ENCODE measurements at regions not wholly inside any gene's neighbourhood (a gene's known extent, or its start where the extent isn't known, plus 50 kb on each side); places are given as distances from the start of the nearest gene placed in this dataset.
"Not testable (repeated sequence)": the region's sequence is repeated elsewhere in the genome, so short reads cannot be mapped to it uniquely, and the experiment has no call there.

DNA sequence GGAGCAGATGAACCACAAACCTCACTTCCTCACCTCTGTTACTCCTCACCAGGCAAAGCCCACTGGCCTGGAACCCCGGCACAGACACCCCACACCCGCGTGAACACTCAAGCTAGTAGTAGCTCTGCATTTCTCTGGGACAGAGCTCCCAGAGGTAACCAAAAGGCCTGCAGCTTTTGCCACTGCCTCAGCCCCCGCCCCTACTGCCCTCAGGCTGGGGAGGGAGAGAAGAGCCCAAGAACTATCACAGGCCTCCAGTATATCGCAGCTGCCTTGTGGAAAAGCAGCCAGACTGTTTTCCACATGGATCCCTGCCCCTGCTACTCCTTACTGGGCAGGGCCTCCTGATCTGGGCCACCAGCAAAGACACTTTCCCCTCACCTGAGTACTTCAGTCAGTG lies 728.7 kb upstream of the ACTRT1 start:
- DNase-seq, result no peak

- no peak for DNase-seq
Measured at GRCh38 chrX:128769495-128769894, 717.3 kb upstream of the ACTRT1 start.

- DNase-seq, result no peak
Measured at GRCh38 chrX:128759745-128760144, 707.5 kb upstream of the ACTRT1 start.

GRCh38 chrX:128759177-128759576 lies 707.0 kb upstream of the ACTRT1 start:
- no peak for DNase-seq

- no peak for DNase-seq
Measured at GRCh38 chrX:128754130-128754529, 701.9 kb upstream of the ACTRT1 start.

- DNase-seq, result no peak
Measured at GRCh38 chrX:128739539-128739938, 687.3 kb upstream of the ACTRT1 start.

DNA sequence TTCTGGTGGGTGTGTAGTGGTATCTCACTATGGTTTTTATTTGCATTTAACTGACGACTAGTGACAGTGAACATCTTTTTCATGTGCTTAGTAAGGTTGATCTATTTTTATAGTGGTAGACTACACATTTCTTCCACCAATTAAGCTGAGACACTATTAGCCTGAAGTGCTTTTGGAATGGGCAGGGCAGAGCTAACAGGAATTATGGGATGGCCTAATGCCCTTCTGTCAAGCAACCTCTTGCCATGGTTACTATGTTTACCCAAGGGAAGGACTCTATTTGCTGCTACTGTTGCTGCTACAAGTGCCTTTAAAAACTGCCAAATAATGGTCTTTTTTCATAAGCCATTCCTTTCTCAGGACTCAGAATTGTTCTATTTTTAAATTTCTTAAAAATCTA lies 676.7 kb upstream of the ACTRT1 start:
- no peak for DNase-seq

DNA sequence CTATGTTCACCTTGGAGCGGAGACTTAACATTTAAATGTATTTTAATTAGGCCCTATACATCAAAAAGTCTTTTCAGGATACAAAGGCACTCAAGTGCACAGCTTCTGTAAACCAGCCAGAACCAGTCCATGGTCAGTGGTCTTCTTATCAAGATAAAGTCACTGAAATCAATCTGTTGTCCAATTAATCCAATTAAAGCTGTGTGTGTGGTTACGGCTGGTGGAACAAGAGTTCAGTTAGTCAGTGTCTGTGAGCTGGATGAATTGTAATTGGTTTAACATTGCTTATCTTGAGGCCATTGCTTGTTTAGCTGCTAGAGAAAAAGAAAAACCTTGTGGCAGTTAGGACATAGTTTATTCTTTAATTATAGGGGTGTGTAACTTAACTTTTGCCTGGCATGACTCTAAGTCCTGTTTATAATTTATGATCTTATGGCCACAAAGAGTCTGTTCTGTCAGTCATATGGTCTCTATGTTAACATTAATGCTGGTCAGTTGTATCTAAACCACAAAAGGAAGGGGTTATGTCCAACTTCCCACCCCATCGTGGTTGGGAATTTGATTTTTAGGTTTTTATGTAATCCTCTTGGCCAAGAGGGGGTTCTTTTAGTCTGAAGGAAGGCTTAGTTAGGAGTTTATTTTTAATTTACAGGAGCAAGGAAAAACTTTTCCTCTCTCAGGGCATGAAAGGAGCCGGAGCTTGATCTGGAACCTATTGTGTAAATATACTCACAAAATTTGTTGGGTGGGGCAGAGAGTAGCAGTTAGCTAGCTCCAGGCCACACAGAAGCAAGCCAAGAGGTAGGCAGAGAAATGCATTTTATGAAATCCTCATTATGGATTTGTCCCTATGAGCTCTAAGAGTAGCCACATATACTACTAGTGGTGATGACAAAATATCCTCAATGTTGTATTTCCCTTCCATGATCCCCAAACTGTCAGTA lies 665.7 kb upstream of the ACTRT1 start:
- DNase-seq, result no peak

DNA sequence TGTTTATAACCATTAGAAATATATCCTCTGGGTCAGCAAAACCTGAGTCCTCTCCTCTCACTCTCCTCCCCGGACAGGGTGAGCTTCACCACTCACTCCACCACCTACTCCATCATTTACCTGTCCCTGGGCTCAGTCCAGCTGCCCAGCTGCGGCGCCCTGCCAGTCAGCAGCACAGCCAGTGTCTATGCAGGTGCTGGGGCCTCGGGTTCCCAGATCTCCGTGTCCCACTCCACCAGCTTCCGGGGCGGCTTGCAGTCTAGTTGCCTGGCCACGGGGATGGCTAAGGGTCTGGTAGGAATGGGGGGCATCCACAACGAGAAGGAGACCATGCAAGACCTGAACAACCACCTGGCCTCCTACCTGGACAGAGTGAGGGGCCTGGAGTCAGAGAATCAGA lies 662.2 kb upstream of the ACTRT1 start:
- no peak for DNase-seq

DNA sequence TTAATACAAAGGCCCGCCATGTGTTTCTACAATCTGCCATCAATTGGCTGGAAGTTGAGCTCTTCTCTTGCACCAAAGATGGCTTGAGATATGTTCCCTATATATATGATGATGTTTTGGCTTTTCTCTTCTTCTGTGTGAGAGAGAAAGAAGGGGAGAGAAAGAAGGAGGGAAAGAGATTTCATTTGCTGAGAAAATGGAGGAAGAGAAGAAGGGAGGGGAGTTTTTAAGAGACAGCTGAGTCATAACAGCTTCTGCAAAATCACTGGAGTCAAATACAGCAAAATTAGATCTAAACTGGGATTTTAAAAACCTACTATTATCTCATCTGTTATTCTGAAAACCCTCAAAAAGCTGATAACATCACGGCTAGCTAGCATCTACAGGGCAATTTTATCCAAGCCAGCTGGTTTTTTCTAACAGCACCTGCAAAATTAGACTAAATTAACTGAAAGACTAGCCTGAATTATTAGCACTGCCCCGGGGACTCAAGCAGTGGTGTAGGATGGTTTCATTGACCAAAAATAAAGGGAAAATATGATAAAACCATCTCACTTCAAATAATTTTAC lies 647.6 kb upstream of the ACTRT1 start:
- DNase-seq, result no peak

- DNase-seq, result no peak
Measured at GRCh38 chrX:128698573-128699181, 646.5 kb upstream of the ACTRT1 start.

GRCh38 chrX:128691872-128692271 lies 639.7 kb upstream of the ACTRT1 start:
- no peak for DNase-seq

DNA sequence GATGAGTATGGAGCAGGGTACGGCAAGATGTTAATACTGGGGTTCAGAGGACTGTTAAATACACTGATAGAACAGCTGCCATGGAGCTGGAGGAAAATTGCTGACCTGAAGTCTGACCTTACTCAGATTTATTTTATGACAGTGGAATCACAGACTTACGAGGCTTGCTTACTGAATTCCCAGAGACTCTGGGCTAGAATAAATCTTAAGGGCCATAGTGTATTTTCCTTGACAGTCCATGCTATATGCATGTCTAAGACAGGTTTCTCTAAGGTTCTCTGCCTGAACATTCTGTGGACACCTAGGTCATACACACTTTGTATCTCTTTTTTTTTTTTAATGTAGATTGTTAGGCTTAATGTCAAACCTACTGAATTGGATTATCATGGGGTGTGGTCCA lies 633.2 kb upstream of the ACTRT1 start:
- no peak for DNase-seq

- DNase-seq, result no peak
Measured at GRCh38 chrX:128676651-128677050, 624.4 kb upstream of the ACTRT1 start.

DNA sequence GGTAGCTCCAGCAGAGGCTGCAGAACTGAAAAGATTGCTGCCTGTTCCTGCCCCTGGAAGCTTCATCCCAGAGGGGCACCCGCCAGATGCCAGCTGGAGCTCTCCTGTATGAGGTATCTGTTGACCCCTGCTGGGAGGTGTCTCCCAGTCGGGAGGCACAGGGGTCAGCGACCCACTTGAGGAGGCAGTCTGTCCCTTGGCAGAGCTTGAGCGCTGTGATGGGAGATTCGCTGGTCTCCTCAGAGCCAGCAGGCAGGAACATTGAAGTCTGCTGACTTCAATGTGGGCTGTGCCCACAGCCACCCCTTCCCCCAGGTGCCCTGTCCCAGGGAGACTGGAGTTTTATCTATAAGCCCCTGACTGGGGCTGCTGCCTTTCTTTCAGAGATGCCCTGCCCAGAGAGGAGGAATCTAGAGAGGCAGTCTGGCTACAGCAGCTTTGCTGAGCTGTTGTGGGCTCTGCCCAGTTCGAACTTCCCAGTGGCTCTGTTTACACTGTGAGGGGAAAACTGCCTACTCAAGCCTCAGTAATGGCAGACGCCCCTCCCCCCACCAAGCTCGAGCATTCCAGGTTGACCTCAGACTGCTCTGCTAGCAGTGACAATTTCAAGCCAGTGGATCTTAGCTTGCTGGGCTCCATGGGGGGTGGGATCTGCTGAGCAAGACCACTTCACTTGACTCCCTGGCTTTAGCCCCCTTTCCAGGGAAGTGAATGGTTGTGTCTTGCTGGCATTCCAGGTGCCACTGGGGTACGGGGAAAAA lies 622.3 kb upstream of the ACTRT1 start:
- not testable (repeated sequence) for DNase-seq

DNA sequence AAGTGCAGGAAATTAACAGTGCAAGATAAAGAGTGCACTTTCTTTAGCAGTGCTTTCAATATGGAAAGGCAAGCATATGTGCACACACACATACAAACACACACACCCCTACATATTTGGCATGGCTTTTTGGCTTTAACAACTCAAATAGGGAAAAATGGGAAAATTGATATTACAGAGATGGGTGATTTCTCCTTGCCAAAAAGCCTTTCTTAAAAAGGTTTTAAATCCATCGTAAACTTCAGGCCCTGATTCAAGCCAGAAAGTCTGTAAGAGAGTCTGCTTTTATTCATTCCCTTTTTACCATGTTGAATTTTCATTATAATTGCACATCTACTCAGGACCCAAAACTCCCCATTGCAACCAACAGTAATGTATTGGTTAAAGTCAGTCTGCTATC lies 612.0 kb upstream of the ACTRT1 start:
- DNase-seq, result no peak

GRCh38 chrX:128653524-128654060 lies 601.4 kb upstream of the ACTRT1 start:
- no peak for DNase-seq

DNA sequence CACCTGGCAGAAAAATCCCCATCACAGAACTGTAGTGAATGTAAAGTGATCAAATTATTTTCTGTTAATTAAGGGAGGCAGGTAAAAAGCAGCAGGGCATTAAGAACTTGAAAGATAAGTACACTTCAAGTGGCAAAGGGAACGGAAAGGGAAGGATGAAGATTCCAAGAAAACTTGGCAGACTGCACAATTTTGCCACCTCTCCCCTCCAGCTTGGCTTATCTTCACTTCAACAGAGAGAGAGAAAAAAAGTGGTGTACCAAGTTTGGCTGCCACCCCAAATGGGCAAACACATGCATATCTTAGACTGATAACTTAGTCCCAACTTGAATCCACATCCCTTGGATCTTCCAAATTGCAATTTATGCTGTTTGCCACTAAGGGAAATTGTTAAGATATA lies 598.1 kb upstream of the ACTRT1 start:
- no peak for DNase-seq

GRCh38 chrX:128634754-128635153 lies 582.6 kb upstream of the ACTRT1 start:
- no peak for DNase-seq

DNA sequence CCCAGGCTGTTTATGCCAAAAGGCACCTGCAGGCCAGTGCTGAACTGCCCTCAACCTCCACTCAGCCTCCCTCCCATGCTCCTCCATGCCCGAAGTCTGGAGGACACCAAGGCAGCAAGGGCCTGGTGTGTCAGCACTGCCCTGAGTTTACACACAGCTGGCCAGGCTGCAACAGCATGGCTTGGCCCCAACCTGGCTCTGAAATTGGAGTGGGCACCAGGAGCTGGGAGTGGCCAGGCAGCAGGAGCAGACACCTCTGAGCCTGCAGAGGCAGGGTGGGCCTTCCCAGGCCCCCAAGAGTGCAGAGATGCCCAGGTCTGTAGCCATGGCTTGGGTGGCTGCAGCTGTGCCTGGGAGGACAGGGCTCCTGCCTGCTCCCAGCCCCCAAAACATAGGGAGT lies 571.2 kb upstream of the ACTRT1 start:
- no peak for DNase-seq

- no peak for DNase-seq
Measured at GRCh38 chrX:128622296-128622695, 570.1 kb upstream of the ACTRT1 start.

DNA sequence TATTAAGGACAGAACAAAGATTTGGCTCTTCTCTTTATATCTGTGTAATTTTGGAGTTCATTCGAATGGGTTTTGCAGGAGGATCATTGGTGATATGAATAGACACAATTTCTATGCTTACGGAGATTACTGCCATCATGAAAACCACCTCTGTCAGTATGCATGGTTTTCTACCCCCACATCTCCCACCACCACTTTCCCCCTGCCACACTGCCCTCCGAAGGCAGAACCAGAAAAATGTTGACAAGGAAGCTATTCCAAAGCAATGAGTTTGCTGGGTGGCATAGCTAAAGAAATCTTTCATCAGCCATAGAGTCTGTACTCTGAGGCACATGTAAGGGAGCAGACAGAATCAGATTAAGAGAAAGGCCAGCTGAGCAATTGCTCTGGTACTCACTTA lies 567.3 kb upstream of the ACTRT1 start:
- no peak for DNase-seq

Measured in right lung (tissue), 2 donors.